ENCODE measurements at regions not wholly inside any gene's neighbourhood (a gene's known extent, or its start where the extent isn't known, plus 50 kb on each side); places are given as distances from the start of the nearest gene placed in this dataset.

DNA sequence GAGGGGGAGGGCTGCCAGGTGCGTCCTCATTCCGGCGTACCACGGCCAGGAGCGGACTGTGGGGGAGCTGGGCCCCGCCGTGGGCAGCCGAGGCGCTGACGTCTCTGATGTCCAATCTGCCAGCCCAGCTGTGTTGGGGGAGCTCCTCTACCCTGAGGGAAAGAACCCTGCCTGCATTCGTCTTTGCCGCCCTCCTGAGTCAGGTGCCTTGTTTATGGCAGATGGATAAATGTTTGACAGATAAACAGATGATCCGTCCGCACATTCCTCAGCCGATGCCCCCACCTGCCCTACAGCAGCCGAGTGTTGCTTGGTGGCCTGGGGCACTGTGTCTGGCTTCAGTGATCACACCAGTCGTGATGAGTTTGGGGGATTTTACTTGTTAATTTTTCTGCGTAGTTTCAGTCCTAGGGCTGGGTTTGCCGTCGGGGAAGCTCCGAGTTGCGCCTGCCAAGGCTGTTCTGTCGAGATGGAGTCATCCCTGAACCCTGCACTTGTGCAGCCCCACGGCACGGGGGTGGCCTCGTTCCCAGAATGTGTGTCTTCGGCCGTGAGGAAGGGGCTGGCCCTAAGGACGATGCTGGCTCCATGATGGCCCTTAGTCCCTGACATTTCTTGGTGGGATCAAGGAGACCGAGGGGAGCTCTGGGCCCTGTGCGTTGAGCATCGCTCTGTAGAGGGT is 1083.9 kb downstream of the BRD1 start:
- no peaks in the 10 kb centered on the region for H3K4me1 ChIP-seq (ENCODE audit: insufficient read depth, low read length)
- no peak overlapping the region for H3K4me3 ChIP-seq (ENCODE audit: low read length)
- no peaks in the 10 kb centered on the region for H3K27me3 ChIP-seq (ENCODE audit: insufficient read depth, low read length)
- no peaks in the 10 kb centered on the region for H3K9me3 ChIP-seq (ENCODE audit: low read depth, low read length)

DNA sequence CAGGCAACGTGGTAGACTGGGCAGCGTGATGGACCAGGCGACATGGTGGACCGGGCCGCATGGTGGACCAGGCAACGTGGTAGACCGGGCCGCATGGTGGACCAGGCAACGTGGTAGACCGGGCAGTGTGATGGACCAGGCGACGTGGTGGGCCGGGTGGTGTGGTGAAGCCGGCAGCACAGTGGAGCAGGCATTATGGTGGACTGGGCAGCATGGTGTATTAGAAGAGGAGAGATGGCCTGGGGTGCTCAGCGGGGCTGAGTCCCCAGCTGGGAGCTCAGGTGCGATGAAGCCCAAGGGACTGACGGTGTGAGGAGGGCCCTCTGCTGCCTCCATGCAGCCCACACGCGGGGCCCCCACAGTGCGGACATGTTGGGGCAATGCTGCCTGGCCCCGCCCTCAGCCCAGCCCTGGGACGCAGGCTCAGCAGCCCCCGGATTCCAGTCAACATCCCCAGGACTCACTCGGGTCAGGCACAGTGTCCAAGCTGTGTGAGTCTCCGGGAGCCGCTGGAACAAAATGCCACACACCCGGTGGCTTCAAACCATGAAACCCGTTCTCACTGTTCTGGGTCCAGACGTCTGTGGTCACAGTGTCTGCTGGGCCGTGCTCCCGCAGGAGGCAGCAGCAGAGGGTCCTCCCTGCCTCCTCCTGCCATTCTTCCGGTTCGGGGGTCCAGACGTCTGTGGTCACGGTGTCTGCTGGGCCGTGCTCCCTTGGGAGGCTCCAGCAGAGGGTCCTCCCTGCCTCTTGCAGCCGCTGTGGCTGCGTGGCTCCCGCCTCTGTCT is 1084.9 kb downstream of the BRD1 start:
- no peaks in the 10 kb centered on the region for H3K27me3 ChIP-seq (ENCODE audit: insufficient read depth, low read length)
- no peak overlapping the region for H3K4me3 ChIP-seq (ENCODE audit: low read length)
- no peaks in the 10 kb centered on the region for H3K9me3 ChIP-seq (ENCODE audit: low read depth, low read length)
- no peaks in the 10 kb centered on the region for H3K4me1 ChIP-seq (ENCODE audit: insufficient read depth, low read length)

DNA sequence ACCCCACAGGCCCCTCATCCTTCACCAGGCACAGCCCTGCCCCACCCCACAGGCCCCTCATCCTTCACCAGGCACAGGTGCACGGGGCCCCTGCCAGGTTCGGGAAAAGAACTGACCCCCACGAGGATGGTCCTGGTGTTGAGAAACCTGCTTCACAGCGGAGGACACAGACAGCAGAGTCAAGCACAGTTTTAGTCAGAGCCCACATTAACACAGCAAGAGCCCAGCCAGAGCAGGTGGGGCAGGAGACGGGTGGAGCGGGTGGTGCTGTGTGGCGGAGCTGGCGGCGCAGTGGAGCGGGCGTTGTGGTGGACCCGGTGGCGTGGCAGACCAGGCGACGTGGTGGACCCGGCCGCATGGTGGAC is 1085.5 kb downstream of the BRD1 start:
- Histone ChIP-seq H3K27me3 (ENCODE audit: insufficient read depth, low read length) (no peaks in the 10 kb centered on the region), H3K4me3 (ENCODE audit: low read length) (no peak overlapping the region), H3K4me1 (ENCODE audit: insufficient read depth, low read length) (no peaks in the 10 kb centered on the region), H3K9me3 (ENCODE audit: low read depth, low read length) (no peaks in the 10 kb centered on the region)

DNA sequence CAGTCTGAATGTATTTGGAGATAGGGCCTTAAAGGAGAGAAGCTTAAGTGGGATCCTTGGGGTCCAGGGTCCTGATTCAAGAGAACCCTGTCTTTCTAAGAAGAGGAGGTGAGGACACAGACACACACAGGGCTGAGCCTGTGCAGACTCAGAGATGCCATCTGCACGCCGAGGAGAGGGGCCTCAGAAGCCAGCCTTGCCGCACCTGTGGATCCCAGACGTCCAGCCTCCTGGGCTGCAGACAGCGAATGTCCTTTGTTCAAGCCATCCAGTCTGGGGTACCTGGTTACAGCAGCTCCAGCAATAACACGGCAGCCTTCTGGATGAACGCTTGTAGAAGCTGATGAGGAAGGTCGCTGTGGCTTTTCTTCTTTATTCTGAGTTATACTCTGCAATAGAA is 1086.1 kb downstream of the BRD1 start:
- Histone ChIP-seq H3K9me3 (ENCODE audit: low read depth, low read length) (no peaks in the 10 kb centered on the region), H3K4me1 (ENCODE audit: insufficient read depth, low read length) (no peaks in the 10 kb centered on the region), H3K4me3 (ENCODE audit: low read length) (no peak overlapping the region), H3K27me3 (ENCODE audit: insufficient read depth, low read length) (no peaks in the 10 kb centered on the region)

DNA sequence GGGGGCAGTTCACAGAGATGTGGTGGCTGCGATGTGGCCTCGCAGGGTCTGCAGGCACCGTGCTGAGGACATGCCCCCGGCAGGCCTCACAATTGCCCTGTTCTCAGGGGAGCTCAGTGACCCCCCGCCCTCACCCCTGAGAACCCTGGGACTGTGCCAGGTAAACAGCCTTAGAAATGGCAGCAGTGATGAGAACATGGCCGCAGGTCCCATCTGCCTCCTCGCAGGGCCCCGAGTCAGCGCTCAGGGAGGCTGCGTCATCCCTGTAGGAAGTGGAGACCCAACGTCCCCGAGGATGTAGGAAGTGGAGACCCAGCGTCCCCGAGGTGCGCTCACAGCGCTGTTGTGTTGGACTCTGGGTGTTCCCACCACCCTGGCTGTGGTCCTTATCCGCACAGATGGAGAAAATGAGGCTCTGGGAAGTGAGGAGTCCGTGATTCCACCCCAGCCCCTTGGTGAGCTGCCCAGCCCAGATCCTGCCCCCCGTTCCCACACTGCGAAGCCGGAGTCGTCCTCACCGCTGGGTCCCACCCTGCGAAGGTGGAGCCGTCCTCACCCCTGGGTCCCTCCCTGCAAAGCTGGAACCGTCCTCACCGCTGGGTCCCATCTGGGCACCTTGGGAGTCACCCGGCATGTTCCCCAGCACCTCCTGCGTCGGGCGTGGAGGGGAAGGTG is 1086.8 kb downstream of the BRD1 start:
- H3K4me3 ChIP-seq (ENCODE audit: low read length) = no peak overlapping the region
- no peaks in the 10 kb centered on the region for H3K9me3 ChIP-seq (ENCODE audit: low read depth, low read length)
- no peaks in the 10 kb centered on the region for H3K4me1 ChIP-seq (ENCODE audit: insufficient read depth, low read length)
- no peaks in the 10 kb centered on the region for H3K27me3 ChIP-seq (ENCODE audit: insufficient read depth, low read length)

DNA sequence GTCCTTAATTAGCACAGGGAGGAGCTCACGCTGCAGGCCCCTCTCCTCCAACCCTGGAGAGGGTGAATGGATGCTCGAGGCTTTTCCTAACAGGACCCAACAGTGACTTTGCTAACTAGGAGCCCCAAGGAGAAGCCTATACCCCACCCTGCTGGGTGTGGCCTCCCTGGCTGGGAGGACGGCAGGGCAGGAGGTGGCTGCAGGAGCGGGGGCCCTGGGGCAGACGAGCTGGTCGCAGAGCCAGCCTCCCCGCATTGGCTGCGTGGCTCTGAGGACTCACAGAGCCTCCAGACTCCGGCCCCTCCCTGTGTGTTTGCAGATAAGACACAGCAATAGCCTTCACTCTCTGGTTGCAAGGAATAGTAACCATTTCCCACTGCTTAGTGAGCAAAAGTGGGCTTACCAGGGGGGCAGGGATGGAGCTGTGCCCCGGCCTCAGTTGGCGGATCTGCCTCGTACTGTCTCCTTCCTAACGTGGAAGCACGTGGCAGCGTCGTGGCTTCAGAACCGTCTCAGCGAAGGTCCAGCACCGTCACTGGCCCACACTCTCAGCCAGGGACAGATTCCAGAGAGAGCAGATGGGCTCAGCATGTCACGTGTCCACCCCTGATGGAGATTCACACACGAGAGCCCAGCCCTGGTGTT is 1087.5 kb downstream of the BRD1 start:
- no peaks in the 10 kb centered on the region for H3K27me3 ChIP-seq (ENCODE audit: insufficient read depth, low read length)
- H3K9me3 ChIP-seq (ENCODE audit: low read depth, low read length) = no peaks in the 10 kb centered on the region
- no peak overlapping the region for H3K4me3 ChIP-seq (ENCODE audit: low read length)
- no peaks in the 10 kb centered on the region for H3K4me1 ChIP-seq (ENCODE audit: insufficient read depth, low read length)

DNA sequence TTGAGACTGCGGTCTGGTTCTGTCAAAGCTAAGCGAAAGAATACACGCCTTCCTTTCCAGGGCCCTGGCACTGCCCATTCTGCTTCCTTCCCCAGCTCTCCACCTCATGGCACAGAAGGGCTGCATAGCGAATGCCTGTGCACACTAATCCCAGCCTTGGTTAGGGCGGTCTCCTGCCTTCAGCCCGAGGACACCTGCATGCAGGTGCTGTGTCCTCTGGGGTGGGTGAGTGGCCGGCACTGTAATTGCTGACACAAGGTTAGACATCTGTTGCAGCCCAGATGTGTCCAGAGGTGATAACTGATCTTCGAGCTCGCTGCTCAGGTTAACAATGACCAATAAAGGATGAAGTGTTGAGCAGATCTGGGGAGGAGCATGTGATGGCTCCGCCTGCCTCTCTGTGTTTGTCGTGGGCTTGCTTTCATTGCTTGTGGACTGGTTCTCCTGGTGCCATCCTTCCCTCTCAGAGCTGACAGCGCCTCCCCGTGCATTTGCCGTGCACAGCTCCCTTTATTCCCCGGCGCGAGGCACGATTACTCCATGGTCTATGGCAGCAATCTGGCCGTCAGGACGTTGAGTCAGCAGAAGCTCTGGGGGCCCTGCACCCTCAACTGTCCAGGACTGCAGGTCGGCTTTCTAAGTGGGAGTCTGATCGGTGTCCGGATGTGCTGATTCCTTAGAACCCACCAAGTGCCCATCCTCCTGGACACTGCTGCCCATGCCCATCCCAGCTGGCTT is 1088.2 kb downstream of the BRD1 start:
- H3K27me3 ChIP-seq (ENCODE audit: insufficient read depth, low read length) = no peaks in the 10 kb centered on the region
- no peak overlapping the region for H3K4me3 ChIP-seq (ENCODE audit: low read length)
- H3K4me1 ChIP-seq (ENCODE audit: insufficient read depth, low read length) = no peaks in the 10 kb centered on the region
- H3K9me3 ChIP-seq (ENCODE audit: low read depth, low read length) = no peaks in the 10 kb centered on the region

DNA sequence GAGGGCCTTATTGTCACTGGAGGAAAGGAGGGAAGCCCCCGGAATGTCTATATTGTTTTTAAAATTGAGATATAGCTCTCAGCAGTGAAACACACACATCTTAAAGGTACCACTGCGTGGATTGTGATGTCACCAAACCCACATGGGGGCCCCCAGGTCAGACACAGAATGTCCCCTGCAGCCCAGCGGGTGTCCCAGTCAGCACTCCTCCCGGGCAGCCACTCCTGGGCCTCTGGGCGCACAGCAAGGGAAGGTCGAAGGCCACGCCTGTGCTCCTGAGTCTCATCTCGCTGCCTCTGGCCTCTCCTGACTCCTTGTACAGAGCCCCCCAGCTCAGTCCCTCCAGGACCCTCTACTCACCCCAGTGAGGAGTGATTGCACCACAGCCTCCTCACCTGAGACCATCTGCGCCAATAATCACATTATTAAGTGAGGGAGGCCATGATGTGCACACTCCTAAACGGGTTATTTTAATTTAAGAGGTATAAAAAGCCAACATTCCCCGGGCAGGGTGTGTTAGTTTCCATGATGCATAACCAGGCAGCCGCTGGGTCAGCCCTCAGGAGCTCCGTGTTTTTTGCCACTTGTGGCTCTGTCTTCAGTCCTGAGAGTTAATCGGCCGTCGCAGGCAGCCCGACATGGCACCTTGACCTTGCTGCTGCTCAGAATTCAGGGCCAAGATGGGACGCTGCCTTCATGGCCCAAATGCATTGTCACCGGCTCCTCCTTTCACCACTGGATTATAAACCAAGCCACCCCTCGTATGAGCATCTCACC is 1089.3 kb downstream of the BRD1 start:
- no peaks in the 10 kb centered on the region for H3K27me3 ChIP-seq (ENCODE audit: insufficient read depth, low read length)
- H3K4me3 ChIP-seq (ENCODE audit: low read length) = no peak overlapping the region
- no peaks in the 10 kb centered on the region for H3K9me3 ChIP-seq (ENCODE audit: low read depth, low read length)
- H3K4me1 ChIP-seq (ENCODE audit: insufficient read depth, low read length) = no peaks in the 10 kb centered on the region

DNA sequence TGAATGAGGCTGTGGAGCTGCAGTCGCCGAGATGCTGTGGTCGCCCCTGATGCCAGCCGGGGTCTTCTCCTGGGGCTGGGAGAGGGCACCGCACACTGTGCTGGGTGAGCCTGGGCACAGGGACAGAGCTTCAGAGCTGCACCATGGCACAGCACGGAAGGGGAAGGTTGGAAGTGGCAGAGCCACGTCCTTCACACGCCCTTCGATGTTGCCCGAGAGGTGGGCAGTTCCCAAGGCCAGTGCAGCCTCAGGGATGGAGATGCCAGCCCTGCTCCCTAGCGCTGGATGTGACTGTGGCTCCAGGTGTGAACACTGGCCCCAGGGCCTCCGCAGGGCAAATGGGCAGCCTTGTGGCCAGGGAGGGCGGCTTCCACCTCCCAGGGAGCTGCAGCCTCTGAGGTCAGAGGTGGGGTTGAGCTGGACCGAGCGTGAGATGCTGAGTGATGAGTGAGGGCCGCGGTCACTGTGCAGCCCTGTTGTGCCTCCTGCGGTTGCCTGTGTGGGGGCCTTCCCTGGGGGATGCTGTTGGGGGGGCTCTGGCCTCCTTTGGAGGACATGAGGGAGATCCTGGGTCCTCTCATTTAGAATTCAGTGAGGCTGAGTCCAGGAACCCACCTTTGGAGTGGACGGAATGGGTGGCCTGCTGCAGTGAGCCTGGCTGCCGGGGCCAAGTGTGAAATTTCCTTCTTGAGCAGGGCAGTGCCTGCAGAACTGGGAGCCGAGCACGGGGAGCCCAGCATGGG is 1090.0 kb downstream of the BRD1 start:
- no peaks in the 10 kb centered on the region for H3K27me3 ChIP-seq (ENCODE audit: insufficient read depth, low read length)
- no peaks in the 10 kb centered on the region for H3K4me1 ChIP-seq (ENCODE audit: insufficient read depth, low read length)
- H3K4me3 ChIP-seq (ENCODE audit: low read length) = no peak overlapping the region
- H3K9me3 ChIP-seq (ENCODE audit: low read depth, low read length) = no peaks in the 10 kb centered on the region

DNA sequence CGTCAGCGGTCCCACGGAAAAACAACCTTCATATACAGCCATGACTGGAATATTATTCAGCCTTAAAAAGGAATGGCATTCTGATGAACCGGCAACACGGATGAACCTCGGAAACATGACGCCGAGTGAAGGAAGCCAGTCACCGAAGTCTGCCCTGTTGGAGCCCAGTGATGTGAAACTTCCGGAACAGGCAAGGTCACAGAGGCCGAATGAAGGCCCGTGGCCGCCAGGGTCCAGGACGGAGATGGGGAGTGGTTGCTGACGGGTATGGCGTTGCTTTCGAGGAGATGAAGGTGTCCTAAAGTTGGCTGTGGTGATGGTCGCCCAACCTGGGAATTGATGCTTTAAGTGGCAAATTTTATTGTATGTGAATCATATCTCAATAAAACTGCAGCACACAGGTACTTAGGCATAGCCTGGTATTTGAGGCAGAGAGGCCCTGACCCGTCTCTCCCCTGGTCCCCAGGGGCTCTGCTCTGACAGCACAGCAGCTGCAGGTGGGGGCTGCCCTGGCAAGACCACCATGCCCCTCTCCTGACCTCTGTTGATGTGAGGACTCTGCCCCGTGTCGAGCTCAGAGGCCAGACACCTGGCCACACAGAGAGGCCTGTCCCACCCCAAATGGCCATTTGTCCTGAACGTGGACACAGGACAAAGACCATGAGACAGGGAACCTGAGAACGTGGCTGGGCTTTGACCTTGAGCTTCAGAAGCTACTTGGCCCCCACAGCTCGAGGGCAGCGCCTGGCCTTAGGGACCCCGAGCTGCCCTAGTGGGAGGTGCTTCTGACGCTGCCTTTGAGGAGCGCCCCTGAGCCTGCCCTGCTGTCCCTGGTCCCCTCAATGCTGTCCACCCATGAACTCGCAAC is 1090.8 kb downstream of the BRD1 start:
- Histone ChIP-seq H3K4me3 (ENCODE audit: low read length) (no peak overlapping the region), H3K9me3 (ENCODE audit: low read depth, low read length) (no peaks in the 10 kb centered on the region), H3K4me1 (ENCODE audit: insufficient read depth, low read length) (no peaks in the 10 kb centered on the region), H3K27me3 (ENCODE audit: insufficient read depth, low read length) (no peaks in the 10 kb centered on the region)

DNA sequence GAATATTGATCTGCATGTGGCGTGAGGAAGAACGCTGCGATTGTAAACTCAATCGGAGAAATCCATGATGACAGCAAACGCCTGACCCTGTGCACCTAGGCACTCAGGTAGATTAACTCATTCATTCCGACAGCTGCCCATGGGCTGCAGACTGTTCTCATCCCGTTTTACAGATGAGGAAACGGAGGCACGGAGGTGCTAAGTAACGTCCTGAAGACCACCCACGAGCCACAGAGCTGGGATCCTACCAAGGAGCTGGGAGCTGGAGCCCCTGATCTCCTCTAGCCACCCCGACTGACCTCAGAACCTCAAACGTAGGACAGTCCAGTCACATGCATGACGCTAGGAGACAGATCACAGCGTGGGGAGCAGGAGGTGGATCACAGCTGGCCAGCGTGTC is 1092.7 kb downstream of the BRD1 start:
- Histone ChIP-seq H3K27me3 (ENCODE audit: insufficient read depth, low read length) (no peaks in the 10 kb centered on the region), H3K4me1 (ENCODE audit: insufficient read depth, low read length) (no peaks in the 10 kb centered on the region)

DNA sequence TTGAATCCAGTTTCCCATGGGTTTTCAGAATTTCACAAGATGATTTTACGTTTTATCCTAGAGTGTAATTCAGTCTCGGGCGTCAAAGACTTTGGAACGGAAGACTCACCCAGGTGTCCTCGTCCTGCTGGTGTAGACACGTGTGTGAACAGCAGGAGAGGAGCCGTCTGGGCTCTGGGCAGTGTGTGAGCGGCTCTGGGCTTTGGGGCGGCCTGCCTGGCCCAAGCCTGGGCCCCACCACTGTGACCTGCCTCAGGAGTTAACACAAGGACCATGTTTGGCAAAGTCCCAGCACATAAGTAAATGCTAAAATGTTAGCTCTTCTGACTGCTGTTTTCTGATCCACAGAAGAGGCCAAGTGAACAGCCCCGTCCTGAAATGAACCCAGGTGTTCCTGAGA is 1093.3 kb downstream of the BRD1 start:
- H3K4me1 ChIP-seq (ENCODE audit: insufficient read depth, low read length) = no peaks in the 10 kb centered on the region
- no peaks in the 10 kb centered on the region for H3K9me3 ChIP-seq (ENCODE audit: low read depth, low read length)
- no peaks in the 10 kb centered on the region for H3K27me3 ChIP-seq (ENCODE audit: insufficient read depth, low read length)
- no peak overlapping the region for H3K4me3 ChIP-seq (ENCODE audit: low read length)

More for the DNA sequence above, 1092.7 kb downstream of the BRD1 start:
- no peaks in the 10 kb centered on the region for H3K9me3 ChIP-seq (ENCODE audit: low read depth, low read length)
- no peak overlapping the region for H3K4me3 ChIP-seq (ENCODE audit: low read length)

Measured in mononuclear cell (primary cell).